Adrenal gland (tissue), 5 donors: ENCODE measurements at regions not wholly inside any gene's neighbourhood (a gene's known extent, or its start where the extent isn't known, plus 50 kb on each side); places are given as distances from the start of the nearest gene placed in this dataset.

ENCODE experiments used
- CTCF ChIP-seq, 6 experiments: fragments of 450-650 bp in 4 of 6; fragments of 200-600 bp in 2 of 6; sonication (generic) in 1 of 6; IDR thresholded peaks; 1 replicate in 5 of 6; 2 replicates in 1 of 6; pipeline versions ENCODE4 v1.5.1 to v1.8.0; 2016 to 2021; ENCODE audit warnings: antibody characterized with exemption in 6 of 6, mild to moderate bottlenecking in 2 of 6, moderate library complexity in 1 of 6
- POLR2A ChIP-seq, 2 donors: fragments of 450-650 bp; IDR thresholded peaks; one replicate each; pipeline ENCODE4 v1.6.1; 2017; ENCODE audit warnings: antibody characterized with exemption in 2 of 2, mild to moderate bottlenecking in 2 of 2, moderate library complexity in 1 of 2
- donor health status: DM: no; HTN: no; CAD: no.

- TF ChIP-seq CTCF (IDR thresholded peaks at IDR 0.05) = no peak
- TF ChIP-seq POLR2A (IDR thresholded peaks at IDR 0.05) = no peak
Measured at GRCh38 chr7:65250216-65250615, 123.4 kb upstream of the ZNF92 start.
